SU-DHL-6 (cell line): ENCODE measurements at regions not wholly inside any gene's neighbourhood (a gene's known extent, or its start where the extent isn't known, plus 50 kb on each side); places are given as distances from the start of the nearest gene placed in this dataset.

ENCODE experiments used
- H2AFZ ChIP-seq: fragments of 200-600 bp; sonication (generic); 2 replicates; pipeline ENCODE4 v1.6.1; 2014; ENCODE audit warnings: low read depth, mild to moderate bottlenecking, moderate library complexity, mixed read lengths, antibody characterized with exemption, low read length; ENCODE audit not compliant: severe bottlenecking
- H3F3A ChIP-seq: fragments of 200-600 bp; shearing (Covaris generic); 2 replicates; pipeline ENCODE4 v1.6.0; 2016; ENCODE audit warnings: antibody characterized with exemption, mild to moderate bottlenecking; ENCODE audit not compliant: insufficient read depth
- H3K27ac ChIP-seq: fragments of 200-600 bp; sonication (generic); 2 replicates; pipeline ENCODE4 v1.5.1; 2016; ENCODE audit warnings: low read depth, mild to moderate bottlenecking, low read length, moderate library complexity, mixed read lengths
- H3K27me3 ChIP-seq: fragments of 200-600 bp; sonication (generic), shearing (Covaris generic); 2 replicates; pipeline ENCODE4 v1.6.0; 2014; ENCODE audit warnings: mild to moderate bottlenecking, low read length
- H3K36me3 ChIP-seq: fragments of 200-600 bp; sonication (generic); 2 replicates; pipeline ENCODE4 v1.6.1; 2014; ENCODE audit warnings: mild to moderate bottlenecking, low read length, mixed read lengths
- H3K4me2 ChIP-seq: fragments of 300-600, 200-600 bp; shearing (Covaris generic), sonication (generic); 2 replicates; pipeline ENCODE4 v1.6.0; 2014; ENCODE audit warnings: low read length, low read depth, mild to moderate bottlenecking; ENCODE audit not compliant: poor library complexity, severe bottlenecking
- H3K4me3 ChIP-seq: fragments of 200-600 bp; sonication (generic); 2 replicates; pipeline ENCODE4 v1.5.1; 2014; ENCODE audit warnings: antibody characterized with exemption, low read length, mild to moderate bottlenecking, mixed read lengths; ENCODE audit not compliant: insufficient read depth, poor library complexity, severe bottlenecking
- H3K79me2 ChIP-seq: fragments of 200-600 bp; sonication (generic); 2 replicates; pipeline ENCODE4 v1.6.1; 2014; ENCODE audit warnings: mild to moderate bottlenecking, low read length, moderate library complexity; ENCODE audit not compliant: insufficient read depth
- H3K9ac ChIP-seq: fragments of 200-600 bp; sonication (generic); 2 replicates; pipeline ENCODE4 v1.7.0; 2014; ENCODE audit warnings: mild to moderate bottlenecking, low read length
- H3K9me2 ChIP-seq: fragments of 200-600 bp; sonication (generic); replicated peaks from 2 replicates; pipeline ENCODE4 v1.6.1; 2014; ENCODE audit warnings: low read length; ENCODE audit not compliant: insufficient read depth
- H3K9me3 ChIP-seq: fragments of 200-600 bp; sonication (generic); 2 replicates; pipeline ENCODE4 v1.6.1; 2014; ENCODE audit warnings: low read length, mixed read lengths; ENCODE audit not compliant: insufficient read depth
- H4K20me1 ChIP-seq: fragments of 200-600 bp; sonication (generic); 2 replicates; pipeline ENCODE4 v1.6.1; 2014; ENCODE audit warnings: low read depth, mild to moderate bottlenecking, antibody characterized with exemption, low read length, moderate library complexity, mixed read lengths
- CTCF ChIP-seq: fragments of 200-600 bp; sonication (generic); IDR thresholded peaks from one replicate; pipeline ENCODE4 v1.5.1; 2017; ENCODE audit warnings: antibody characterized with exemption, mild to moderate bottlenecking, low read length, moderate library complexity; ENCODE audit not compliant: insufficient read depth, poor library complexity, severe bottlenecking
- EZH2phosphoT487 ChIP-seq: fragments of 200-600 bp; sonication (generic), shearing (Covaris generic); conservative IDR thresholded peaks from 2 replicates; pipeline ENCODE4 v1.6.1; 2018; ENCODE audit warnings: mild to moderate bottlenecking, antibody characterized with exemption, low read length, moderate library complexity, mixed read lengths

GRCh38 chr12:78698747-78699146 is 165.8 kb upstream of the SYT1 start:
- H3K27ac ChIP-seq: no peak overlapping the region
- no peak overlapping the region for H3K9ac ChIP-seq
- no peaks in the 10 kb centered on the region for H3K27me3 ChIP-seq
- H2AFZ ChIP-seq: no peak overlapping the region
- H3K9me3 ChIP-seq: 0 out of 2 replicates have a peak, but pooled peaks cover 4% of the 10 kb centered on the region
- H3K79me2 ChIP-seq: no peaks in the 10 kb centered on the region
- H3K4me2 ChIP-seq: no peak overlapping the region
- no peak for TF ChIP-seq EZH2phosphoT487
- no peaks in the 10 kb centered on the region for H4K20me1 ChIP-seq
- H3K36me3 ChIP-seq: no peaks in the 10 kb centered on the region
- H3K4me3 ChIP-seq: no peak overlapping the region
- no peaks in the 10 kb centered on the region for H3K9me2 ChIP-seq
- no peaks in the 10 kb centered on the region for H3F3A ChIP-seq

- no peak for TF ChIP-seq CTCF
- TF ChIP-seq EZH2phosphoT487: no peak
- H3K9me3 ChIP-seq: no peaks in the 10 kb centered on the region
- no peak overlapping the region for H2AFZ ChIP-seq
Observed at GRCh38 chr12:78700565-78700964, 164.0 kb upstream of the SYT1 start.

GRCh38 chr12:78703820-78704525 is 160.6 kb upstream of the SYT1 start:
- Histone ChIP-seq H4K20me1 (no peaks in the 10 kb centered on the region), H2AFZ (no peak overlapping the region), H3K4me2 (no peak overlapping the region), H3K9me3 (no peaks in the 10 kb centered on the region), H3K4me3 (no peak overlapping the region), H3K36me3 (no peaks in the 10 kb centered on the region), H3F3A (no peaks in the 10 kb centered on the region), H3K27me3 (no peaks in the 10 kb centered on the region), H3K9ac (no peak overlapping the region), H3K79me2 (no peaks in the 10 kb centered on the region), H3K9me2 (no peaks in the 10 kb centered on the region; the same call in 1 of the 2 replicates), H3K27ac (no peak overlapping the region)
- no peak for TF ChIP-seq CTCF
- TF ChIP-seq EZH2phosphoT487: no peak

More at GRCh38 chr12:78700565-78700964, 164.0 kb upstream of the SYT1 start:
- Histone ChIP-seq H4K20me1 (no peaks in the 10 kb centered on the region), H3K27ac (no peak overlapping the region), H3F3A (no peaks in the 10 kb centered on the region), H3K4me3 (no peak overlapping the region), H3K4me2 (no peak overlapping the region), H3K9ac (no peak overlapping the region), H3K27me3 (no peaks in the 10 kb centered on the region), H3K36me3 (no peaks in the 10 kb centered on the region), H3K79me2 (no peaks in the 10 kb centered on the region), H3K9me2 (no peaks in the 10 kb centered on the region)

GRCh38 chr12:78711954-78712353 is 152.6 kb upstream of the SYT1 start:
- no peak overlapping the region for H3K4me3 ChIP-seq
- no peaks in the 10 kb centered on the region for H3K36me3 ChIP-seq
- H3K4me2 ChIP-seq: no peak overlapping the region
- H3K27me3 ChIP-seq: no peaks in the 10 kb centered on the region
- no peak overlapping the region for H2AFZ ChIP-seq
- no peaks in the 10 kb centered on the region for H3K9me3 ChIP-seq
- no peaks in the 10 kb centered on the region for H3F3A ChIP-seq
- no peaks in the 10 kb centered on the region; the same call in 1 of the 2 replicates for H3K9me2 ChIP-seq
- no peak overlapping the region for H3K9ac ChIP-seq
- no peaks in the 10 kb centered on the region for H3K79me2 ChIP-seq
- H3K27ac ChIP-seq: no peak overlapping the region
- no peak for TF ChIP-seq EZH2phosphoT487
- no peak for TF ChIP-seq CTCF
- no peaks in the 10 kb centered on the region for H4K20me1 ChIP-seq
